Choroid plexus epithelial cell (primary cell): ENCODE measurements at regions not wholly inside any gene's neighbourhood (a gene's known extent, or its start where the extent isn't known, plus 50 kb on each side); places are given as distances from the start of the nearest gene placed in this dataset.

Source experiments
- DNase-seq: peaks from one replicate; pipeline ENCODE4 v3.0.0-alpha.2; 2010; ENCODE audit warnings: low read depth
- H3K4me3 ChIP-seq: 2 replicates; pipeline ENCODE4 v1.5.1; 2011; ENCODE audit warnings: low read depth, mild to moderate bottlenecking, control low read depth, low read length, moderate library complexity
- CTCF ChIP-seq: conservative IDR thresholded peaks from 2 replicates; pipeline ENCODE4 v1.5.1; 2011; ENCODE audit warnings: low read depth, mild to moderate bottlenecking, control low read depth, inconsistent platforms, low read length, moderate library complexity

GRCh38 chr12:113581342-113581741 is 109.7 kb upstream of the LHX5 start:
- TF ChIP-seq CTCF, result no peak
- H3K4me3 ChIP-seq, result no peak overlapping the region
- no peak for DNase-seq

- TF ChIP-seq CTCF, result no peak
- no peak for DNase-seq
- H3K4me3 ChIP-seq, result no peak overlapping the region
Observed at GRCh38 chr12:113580437-113580836, 108.8 kb upstream of the LHX5 start.

- no peak for DNase-seq
- no peak for TF ChIP-seq CTCF
- H3K4me3 ChIP-seq, result no peak overlapping the region
Observed at GRCh38 chr12:113577464-113578129, 105.9 kb upstream of the LHX5 start.

- TF ChIP-seq CTCF, result no peak
- no peak overlapping the region for H3K4me3 ChIP-seq
- no peak for DNase-seq
Observed at GRCh38 chr12:113575386-113575785, 103.7 kb upstream of the LHX5 start.

- TF ChIP-seq CTCF, result no peak
- no peak overlapping the region for H3K4me3 ChIP-seq
Observed at GRCh38 chr12:113573148-113573547, 101.5 kb upstream of the LHX5 start.

GRCh38 chr12:113571713-113572112 is 100.0 kb upstream of the LHX5 start:
- no peak overlapping the region for H3K4me3 ChIP-seq
- TF ChIP-seq CTCF, result no peak
- DNase-seq, result no peak

More at GRCh38 chr12:113573148-113573547, 101.5 kb upstream of the LHX5 start:
- no peak for DNase-seq

GRCh38 chr12:113569806-113570205 is 98.1 kb upstream of the LHX5 start:
- TF ChIP-seq CTCF, result no peak
- DNase-seq, result no peak
- no peak overlapping the region for H3K4me3 ChIP-seq
